CD4-positive, alpha-beta T cell treated with Interferon gamma for 1 hour (primary cell): ENCODE measurements at regions not wholly inside any gene's neighbourhood (a gene's known extent, or its start where the extent isn't known, plus 50 kb on each side); places are given as distances from the start of the nearest gene placed in this dataset.
"Not testable (repeated sequence)": the region's sequence is repeated elsewhere in the genome, so short reads cannot be mapped to it uniquely, and the experiment has no call there.

Source experiments
- DNase-seq: peaks from one replicate; pipeline ENCODE4 v3.0.0-alpha.2; 2020

- no peak for DNase-seq
Observed at GRCh38 chr5:106288979-106289378, 1381.8 kb downstream of the EFNA5 start.

- DNase-seq: no peak
Observed at GRCh38 chr5:106277540-106278096, 1393.1 kb downstream of the EFNA5 start.

GRCh38 chr5:106269252-106269843, 1401.4 kb downstream of the EFNA5 start:
- DNase-seq: no peak

GRCh38 chr5:106267256-106267655, 1403.5 kb downstream of the EFNA5 start:
- DNase-seq: no peak

- no peak for DNase-seq
Observed at GRCh38 chr5:106262395-106262794, 1408.3 kb downstream of the EFNA5 start.

GRCh38 chr5:106259431-106260090, 1411.2 kb downstream of the EFNA5 start:
- not testable (repeated sequence) for DNase-seq

- no peak for DNase-seq
Observed at GRCh38 chr5:106258591-106259125, 1412.1 kb downstream of the EFNA5 start.

GRCh38 chr5:106254784-106255183, 1416.0 kb downstream of the EFNA5 start:
- DNase-seq: no peak

GRCh38 chr5:106246044-106246745, 1424.5 kb downstream of the EFNA5 start:
- not testable (repeated sequence) for DNase-seq

GRCh38 chr5:106241409-106241808, 1429.3 kb downstream of the EFNA5 start:
- DNase-seq: no peak

- peak; percentile 1 for DNase-seq
Observed at GRCh38 chr5:106205916-106206571, 1464.7 kb downstream of the EFNA5 start.

- no peak for DNase-seq
Observed at GRCh38 chr5:106202035-106202434, 1468.7 kb downstream of the EFNA5 start.

- no peak for DNase-seq
Observed at GRCh38 chr5:106200971-106201370, 1469.8 kb downstream of the EFNA5 start.

GRCh38 chr5:106195679-106196474, 1474.9 kb downstream of the EFNA5 start:
- DNase-seq: no peak

GRCh38 chr5:106189121-106189809, 1481.5 kb downstream of the EFNA5 start:
- DNase-seq: no peak

- no peak for DNase-seq
Observed at GRCh38 chr5:106185661-106186081, 1485.1 kb downstream of the EFNA5 start.

- DNase-seq: no peak
Observed at GRCh38 chr5:106174903-106175302, 1495.8 kb downstream of the EFNA5 start.

GRCh38 chr5:106172681-106173532, 1497.8 kb downstream of the EFNA5 start:
- no peak for DNase-seq

- no peak for DNase-seq
Observed at GRCh38 chr5:106171708-106172107, 1499.0 kb downstream of the EFNA5 start.

GRCh38 chr5:106171132-106171531, 1499.6 kb downstream of the EFNA5 start:
- DNase-seq: no peak

GRCh38 chr5:106167766-106168165, 1503.0 kb downstream of the EFNA5 start:
- no peak for DNase-seq
